GM19351 (cell line): ENCODE measurements at regions not wholly inside any gene's neighbourhood (a gene's known extent, or its start where the extent isn't known, plus 50 kb on each side); places are given as distances from the start of the nearest gene placed in this dataset.
A peak's percentile ranks its signal among the peaks of the same experiment; 100 is the strongest.

ENCODE experiments used
- ATAC-seq: cut with Tn5 transposase; IDR thresholded peaks from one replicate; pipeline ENCODE4 v1.9.1; 2021; ENCODE audit warnings: mild to moderate bottlenecking, moderate library complexity; ENCODE audit not compliant: unreplicated experiment

DNA sequence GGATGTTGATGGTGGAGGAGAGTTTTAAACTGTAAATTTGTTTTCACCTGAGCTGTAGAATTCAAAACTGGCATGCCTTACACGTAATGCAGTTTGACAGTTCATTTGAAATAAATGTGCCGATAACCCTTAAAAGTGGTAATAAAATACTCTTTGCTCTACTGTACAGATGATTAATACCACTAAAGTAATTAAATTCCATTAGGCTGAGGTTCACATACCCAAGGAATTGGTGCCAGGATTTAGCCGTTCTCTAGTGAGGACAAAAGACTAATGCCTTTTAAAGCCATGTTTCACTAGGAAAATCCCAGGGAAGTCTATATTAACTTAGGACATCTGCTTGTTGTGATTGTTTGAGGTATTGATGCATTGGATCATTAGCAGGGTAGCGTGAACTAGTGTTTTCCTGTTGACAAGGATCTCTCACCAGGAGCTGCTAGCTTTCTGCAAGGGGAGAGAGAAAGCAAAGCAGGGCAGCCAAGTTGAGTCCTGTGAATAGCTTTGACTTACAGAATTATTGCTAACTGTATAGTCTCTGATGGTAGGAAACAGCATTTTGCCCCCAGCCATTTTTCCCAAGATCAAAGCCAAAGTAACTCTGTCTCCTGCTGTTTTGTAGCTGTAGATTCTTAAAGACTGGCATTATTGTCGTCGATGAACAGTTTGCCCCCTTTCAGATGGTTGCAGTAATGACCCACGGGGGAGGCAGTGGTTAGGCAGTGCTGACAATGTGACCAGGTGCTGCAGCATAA is 280.9 kb upstream of the FANCL start:
- ATAC-seq, result no peak

DNA sequence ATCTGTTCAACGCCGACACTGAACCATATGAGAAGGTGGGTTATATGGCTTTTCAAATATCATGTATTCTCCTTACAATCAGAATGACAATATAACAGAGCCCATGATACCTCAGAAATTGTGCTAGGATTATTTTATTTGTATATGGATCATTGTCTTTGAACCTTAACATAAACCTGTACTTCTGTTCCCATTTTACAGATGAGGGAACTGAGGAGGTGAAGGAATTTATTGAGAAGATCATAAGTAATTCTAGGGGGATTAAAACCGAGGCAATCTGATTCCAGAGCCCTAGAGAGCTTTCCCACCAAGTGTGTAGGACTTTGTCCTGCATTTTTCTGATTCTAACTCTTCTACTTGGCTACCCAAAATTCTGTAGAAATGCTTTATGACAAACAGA is 279.8 kb upstream of the FANCL start:
- no peak for ATAC-seq

DNA sequence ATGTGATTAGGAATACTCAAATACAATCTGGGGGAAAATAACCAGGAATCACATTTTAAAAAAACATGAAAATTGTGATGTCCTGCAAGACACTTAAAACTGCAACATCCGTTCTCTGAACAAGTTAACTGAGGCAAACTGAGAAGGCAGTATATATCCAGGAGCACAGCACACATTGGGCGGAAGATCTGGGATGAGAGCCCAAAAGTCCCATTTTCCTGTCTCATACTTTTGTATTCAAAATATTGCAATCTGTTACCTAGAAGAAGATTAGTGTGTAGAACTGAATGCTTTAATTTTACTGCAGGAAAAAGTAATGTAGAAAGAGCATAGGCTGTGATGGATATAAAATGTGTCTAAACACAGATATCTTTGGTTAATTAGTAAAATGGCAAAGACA is 276.8 kb upstream of the FANCL start:
- ATAC-seq, result no peak

DNA sequence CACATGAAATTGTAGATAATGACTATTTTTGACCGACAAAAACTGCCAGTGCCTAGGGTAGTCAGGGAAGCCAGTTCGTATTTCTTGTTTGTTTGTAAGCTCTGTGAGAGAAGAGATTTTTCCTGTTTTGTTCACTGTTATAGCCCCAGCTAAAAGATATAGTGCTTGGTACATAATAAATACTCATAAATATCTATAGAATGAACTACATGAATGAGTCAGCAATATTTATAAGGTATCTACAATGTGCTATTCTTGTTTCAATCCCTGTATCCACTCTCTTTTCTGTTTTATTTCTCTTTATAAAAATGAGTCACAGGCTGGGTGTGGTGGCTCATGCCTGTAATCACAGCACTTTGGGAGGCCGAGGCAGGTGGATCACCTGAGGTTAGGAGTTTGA is 275.6 kb upstream of the FANCL start:
- ATAC-seq, result no peak

DNA sequence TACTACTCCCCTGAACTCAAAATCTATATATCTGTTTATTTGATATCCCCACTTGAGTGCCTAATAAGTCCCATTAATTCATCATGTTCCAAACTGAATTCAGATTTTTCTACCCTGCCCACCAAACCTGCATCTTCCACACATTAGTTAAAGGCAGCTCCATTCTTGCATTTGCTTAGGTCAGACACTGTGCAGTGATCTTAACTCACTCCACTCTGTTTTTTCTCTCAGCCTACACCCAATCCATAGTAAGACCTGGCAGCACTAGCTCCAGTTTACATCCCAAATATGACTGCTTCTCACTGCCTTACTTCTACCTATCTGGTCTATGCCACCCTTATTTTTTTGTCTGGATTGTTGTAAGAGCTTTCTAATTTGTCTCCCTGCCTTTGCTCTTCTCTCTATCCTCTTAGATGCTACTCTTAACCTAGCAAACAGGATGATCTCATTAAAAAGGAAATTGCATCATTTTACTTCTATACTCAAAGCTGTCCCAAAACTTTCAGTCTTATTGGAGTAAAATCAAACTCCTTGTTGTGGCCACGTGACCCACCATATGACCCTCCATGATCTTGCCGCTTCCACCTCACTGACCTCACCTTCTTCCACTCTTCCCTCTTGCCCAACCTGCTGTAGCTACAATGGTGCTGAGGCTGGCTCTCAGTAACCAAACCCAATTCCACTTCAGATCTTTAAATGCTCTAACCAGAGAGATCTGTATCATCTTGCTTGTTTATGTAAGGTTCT is 274.9 kb upstream of the FANCL start:
- no peak for ATAC-seq

DNA sequence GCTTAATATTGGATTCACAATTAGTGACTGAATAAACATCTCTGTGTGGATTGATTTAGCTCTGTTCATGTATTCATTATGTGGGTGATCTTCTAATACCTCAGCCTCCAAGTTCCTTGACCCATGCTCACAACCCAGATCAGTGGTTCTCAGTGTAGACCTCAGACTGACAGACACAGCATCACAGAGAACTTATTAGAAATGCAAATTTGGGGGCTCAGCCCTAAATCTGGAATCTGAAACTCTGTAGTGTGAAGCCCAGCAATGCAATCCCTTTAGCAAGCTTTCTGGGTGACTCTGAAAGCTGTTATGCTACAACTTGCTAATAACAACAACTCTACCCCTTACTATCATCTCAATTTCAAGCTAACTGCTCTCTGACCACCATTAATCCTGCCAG is 273.1 kb upstream of the FANCL start:
- peak; percentile 86 for ATAC-seq

DNA sequence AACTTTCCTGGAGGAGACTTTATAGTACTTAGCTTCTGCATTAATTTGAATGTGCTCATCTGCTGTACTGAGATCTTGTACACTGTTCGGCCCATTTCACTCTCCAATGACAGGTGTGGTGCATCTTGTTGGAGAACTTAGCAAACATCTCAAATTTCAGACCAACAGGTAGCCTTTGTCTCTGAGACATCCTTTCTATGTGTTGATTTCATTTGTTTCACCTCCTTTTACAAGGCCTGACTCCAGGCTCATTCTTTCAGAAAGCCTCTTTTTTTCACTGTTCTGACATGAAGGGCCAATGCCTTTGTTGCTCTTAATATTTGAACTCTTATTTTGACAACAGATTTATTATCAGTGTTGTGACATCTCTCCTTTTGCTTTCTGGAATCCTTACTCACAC is 271.8 kb upstream of the FANCL start:
- ATAC-seq, result no peak

DNA sequence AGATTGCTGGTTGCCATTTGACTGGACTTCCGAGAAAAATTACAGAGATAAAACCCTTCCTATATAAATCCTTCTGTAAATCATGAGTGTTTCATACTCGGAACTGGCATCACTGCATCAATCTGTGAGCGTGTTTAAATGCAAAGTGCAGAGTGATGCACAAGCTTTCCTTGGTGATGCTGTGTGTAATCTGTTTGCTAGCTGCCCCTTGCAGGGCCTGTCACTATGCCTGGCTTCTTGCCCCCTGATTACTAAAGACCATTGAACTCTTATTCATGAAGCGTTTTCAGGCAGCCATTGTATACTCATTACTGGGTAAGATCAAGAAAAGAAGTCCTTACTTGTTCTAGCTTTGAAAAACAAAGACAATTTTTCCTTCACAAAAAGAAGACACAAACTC is 266.9 kb upstream of the FANCL start:
- ATAC-seq, result no peak

DNA sequence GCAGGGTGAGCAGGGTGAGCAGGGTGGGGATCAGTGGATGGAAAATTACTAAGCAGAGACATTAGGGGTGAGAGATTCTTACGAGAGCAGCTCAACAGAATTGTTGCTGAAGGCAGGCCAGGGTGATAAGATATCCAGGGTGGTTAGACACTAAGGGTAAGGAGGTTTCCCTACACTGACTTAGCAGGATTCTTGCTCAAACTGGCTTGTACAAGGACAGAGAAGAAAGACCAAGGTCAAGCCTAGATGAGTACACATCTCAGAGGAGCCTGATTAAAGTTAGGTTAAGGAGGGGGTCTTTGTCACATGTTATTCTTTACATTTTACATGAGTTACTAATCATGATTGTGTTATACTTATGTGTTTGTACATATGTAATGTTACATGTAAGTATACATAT is 262.8 kb upstream of the FANCL start:
- ATAC-seq, result no peak

DNA sequence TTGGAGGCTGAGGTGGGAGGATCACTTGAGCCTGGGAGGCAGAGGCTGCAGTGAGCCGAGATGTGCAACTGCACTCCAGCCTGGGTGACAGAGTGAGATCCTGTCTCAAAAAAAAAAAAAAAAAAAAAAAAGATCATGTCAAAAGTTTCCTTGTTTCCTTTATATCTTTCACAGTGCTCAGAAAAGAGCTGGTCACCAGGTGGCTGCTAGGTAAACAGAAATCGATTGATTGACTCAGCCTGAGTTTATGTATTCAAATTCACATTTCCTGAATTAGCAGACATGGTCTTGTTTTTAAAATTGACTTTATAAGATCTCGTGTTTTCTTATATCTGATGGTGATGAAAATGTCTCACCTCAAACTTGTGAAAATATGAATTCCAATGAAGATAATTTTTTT is 261.8 kb upstream of the FANCL start:
- ATAC-seq, result no peak

DNA sequence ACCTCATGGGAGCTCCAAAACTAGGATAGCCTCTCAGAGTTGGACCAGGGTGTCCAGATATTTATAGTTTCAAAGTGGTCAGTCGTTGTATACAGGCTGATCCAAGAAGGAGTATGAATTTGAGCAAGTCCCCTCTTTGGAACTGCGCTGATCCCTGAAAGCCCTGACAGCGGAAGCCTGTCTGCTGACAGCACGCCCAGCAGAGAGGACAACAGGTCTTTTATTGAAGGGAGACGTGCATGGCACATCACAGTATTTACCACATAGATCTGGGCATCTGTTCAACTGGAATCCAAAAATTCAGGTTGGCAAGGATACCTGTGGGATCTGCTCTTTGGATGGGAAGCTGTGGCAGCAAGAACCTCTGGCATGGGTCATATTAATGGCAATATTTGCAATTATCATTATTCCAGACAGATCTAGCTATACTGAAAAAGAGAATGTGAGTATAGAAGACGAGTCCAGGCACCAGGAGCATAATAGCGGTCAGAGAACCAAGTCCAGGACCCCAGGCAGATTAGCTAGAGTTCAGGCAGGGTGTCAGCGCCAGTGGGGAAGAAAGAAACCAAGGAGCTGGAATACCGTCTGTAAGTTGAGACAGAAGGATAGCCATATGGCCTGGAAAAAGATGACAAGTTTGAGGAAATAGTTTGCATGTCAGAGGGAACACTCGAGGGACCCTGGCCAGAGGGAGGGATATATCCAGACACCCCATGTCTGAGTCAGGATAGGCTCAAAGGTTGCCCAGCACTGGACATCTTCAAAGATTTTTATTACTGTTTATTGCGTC is 260.4 kb upstream of the FANCL start:
- ATAC-seq, result no peak

DNA sequence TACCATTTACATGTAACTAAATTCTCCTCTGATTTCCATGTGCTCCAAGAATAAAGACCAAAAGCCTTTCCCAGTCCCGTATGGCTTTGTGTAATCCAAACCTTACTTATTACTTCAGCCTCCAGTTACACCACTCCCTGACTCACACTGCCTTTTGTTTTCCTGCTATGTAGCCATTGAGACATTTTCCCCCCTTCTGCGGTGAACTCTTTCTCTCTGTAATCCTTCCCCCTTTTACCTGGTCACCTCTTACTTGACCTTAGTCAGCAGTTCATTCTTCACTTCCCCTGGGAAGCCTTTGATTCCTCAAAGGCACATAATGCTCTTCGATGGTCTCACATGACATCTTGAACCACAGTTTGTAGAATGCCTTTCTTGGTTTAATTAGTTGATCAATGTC is 256.0 kb upstream of the FANCL start:
- ATAC-seq, result no peak

DNA sequence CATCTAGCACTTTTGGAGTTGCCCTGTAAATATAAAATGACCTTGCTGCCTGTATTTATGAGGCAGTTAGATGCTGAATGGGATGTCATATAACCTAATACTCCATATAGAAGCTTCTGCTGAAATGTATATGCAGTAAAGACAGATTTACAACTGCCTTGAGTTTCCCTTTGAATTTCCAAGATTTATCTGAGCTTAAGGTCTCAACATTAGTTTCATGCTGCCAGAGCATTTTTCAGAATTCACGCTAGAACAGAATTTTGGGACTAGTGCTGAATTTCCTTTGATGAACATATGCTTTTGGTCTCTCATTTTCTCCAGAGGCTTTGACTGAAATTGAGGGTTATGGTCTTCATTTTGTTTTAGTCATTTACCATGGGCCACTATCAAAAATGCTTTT is 254.7 kb upstream of the FANCL start:
- no peak for ATAC-seq

DNA sequence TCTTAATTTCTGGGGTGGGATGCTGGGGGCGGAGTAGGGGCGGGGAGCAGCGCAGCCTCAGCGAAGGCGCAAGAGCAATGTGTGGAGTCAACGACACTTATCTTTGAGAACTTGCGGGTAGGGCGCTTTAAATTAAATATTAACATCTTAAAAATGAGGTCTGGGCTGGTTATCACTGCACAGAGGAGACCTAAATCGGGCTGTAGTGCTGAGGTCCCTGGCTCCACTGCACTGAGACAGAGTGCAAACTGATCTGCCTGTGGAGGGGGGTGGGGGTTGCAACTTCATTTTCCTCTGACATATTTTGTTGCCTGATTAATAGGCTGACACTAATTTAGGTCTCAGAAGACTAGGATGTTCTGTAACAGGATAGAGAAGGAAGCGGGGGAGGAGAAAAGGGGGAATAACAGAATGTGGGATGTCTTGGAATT is 253.0 kb upstream of the FANCL start:
- no peak for ATAC-seq

DNA sequence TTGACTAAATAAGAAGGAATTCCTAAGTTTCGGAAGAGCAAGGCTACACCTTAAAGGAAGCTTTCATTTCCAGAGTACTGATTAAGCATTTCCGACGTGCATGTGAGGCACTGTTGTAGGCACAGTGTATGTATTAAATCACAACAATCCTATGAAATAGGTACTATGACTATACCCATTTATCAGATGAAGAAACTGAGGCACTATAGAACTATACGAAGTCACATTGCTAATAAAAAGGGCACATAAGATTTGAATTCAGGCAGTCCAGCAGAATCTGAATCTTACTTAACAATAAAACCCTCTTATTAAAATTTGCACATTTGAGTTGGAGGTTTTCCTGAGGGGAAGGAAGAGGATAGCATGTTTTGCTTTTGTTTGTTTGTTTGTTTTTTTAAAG is 243.5 kb upstream of the FANCL start:
- ATAC-seq, result no peak

DNA sequence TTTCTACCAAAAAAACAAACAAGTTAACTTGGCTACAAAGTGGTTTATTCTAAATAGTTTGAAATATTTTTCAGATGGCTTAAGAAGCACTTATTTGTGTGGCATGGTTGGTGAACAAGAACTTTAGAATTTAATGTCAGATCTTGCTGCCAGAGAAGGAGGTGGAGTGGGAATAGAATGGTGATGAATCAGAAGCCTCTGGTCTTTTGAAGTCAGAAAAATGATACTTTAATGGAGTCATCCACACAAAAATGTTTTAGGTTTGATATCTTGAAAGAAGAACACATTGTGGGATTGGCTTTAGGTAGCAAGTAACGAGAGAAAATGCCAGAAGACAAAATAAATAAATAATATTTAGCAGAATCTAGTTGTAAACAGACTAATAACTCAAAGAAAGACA is 243.1 kb upstream of the FANCL start:
- ATAC-seq, result no peak

DNA sequence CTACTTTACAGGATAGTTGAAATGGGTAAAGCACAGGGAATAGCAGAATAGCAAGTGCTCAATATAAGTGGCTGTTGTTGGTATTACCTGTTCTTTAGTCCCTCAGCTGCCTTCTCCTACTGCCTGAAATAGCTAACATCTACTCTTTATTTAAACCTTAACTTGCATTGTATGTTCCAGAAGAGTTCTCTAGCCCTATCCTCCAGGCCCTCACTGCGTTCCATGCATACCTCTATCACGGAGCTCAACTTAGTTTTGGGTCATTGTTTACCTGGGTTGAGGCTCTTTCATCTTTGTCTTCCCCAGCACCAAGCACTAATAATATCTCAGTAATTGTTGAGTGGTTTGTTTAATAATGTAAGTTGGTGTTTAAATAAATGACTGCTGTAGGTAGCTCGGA is 242.2 kb upstream of the FANCL start:
- no peak for ATAC-seq

DNA sequence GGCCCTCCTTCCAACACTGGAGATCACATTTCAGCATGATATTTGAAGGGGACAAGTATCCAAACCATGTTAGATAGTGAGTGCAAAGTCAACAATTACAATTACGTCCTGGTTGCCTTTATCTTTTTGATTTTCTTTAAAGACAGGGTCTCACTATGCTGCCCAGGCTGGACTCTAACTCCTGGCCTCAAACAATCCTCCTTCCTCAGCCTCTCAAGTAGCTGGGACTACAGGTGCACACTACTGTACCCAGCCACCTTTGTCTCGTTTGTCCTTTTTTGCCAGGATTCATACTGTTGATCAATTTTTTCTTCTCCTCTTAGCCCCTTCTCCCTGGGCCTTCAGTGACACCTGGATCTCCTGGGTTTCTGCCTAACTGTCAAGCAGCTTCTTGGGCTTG is 240.5 kb upstream of the FANCL start:
- ATAC-seq, result no peak

DNA sequence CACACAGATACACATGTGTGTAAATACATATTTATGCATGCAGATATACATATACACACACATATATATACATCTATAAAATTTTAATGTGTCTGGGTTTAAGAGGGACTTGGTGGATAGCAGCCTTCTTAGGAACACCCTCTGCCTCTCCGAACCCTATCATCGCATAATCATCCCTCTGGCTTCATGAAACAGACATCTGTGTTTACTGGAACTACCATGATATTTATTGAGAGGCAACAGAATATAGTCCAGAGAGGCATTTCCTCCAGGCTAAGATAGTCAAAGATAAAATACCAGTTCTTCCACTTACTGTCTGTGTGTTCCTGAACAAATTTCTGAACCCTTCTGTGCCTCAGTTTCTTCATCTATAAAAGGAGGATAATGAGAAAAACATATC is 239.0 kb upstream of the FANCL start:
- no peak for ATAC-seq

DNA sequence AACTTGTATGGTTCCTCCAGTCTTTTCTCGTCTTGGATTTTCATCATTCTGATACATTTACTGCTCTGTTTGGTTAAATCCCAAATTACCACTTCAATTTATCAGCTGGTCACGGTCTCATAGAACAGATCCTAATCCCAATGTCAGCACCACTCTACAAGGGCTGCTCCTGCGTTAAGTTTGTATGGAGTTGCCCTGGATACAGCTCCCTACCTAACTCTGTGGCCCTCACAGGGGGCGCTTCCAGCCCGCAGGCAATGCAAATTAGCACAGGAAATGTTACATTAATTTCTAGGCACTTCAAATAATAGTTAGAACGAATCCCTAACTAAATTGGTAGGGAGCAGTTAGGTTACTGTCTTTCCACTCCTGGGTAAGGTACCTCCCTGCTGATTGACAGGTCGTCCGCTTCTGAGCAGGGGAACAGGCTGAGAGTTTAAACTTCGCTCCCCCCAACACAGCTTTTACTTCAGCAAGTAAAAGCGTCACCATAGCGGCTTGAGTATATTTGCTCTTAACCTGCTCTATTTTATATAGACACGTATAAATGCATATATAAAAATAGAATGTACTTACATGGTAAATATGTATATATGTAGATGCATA is 238.5 kb upstream of the FANCL start:
- no peak for ATAC-seq

DNA sequence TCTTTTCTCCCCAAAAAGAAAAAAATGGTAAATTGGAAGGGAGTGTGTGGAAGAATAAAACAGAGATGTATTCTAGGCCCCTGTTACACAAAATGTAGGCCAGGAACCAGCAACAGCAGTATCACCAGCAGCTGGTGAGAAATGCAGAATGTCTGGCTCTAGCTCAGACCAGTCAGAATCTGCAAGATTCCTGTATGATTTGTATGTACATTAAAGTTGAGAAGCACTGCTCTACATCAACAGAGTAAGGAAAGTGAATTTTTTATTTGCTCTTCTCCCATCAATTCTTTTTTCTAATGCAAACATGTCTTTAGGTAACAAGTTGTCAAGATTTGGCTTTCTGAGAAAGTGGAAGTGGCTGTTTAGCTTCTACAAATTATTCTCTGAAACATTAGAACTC is 235.4 kb upstream of the FANCL start:
- no peak for ATAC-seq
